IMR-90 (cell line): ENCODE measurements at regions not wholly inside any gene's neighbourhood (a gene's known extent, or its start where the extent isn't known, plus 50 kb on each side); places are given as distances from the start of the nearest gene placed in this dataset.

Experiments
- ATAC-seq: fragments of 200-7000 bp; cut with Tn5 transposase; 2 replicates; pipeline ENCODE4 v1.9.1; 2020; ENCODE audit warnings: low read depth, mild to moderate bottlenecking, moderate library complexity
- BruUV-seq: library from RNA; stranded (reverse); fragments of 400-500 nt; replicated peaks from 2 replicates; lab custom pipeline; 2021; lab: Mats Ljungman, UMichigan
- CTCF ChIA-PET: fragments of 300-600 bp; formaldehyde crosslinking; extraction: SDS; loops from one replicate; lab custom pipeline; 2021; ENCODE audit warnings: antibody characterized with exemption; lab: Yijun Ruan, JAX
- POLR2A ChIA-PET: fragments of 300-600 bp; sonication (Branson Sonifier 250); formaldehyde crosslinking; loops from one replicate; lab custom pipeline; 2022; ENCODE audit warnings: antibody characterized with exemption; ENCODE audit not compliant: unreplicated experiment; lab: Charles Lee
- DNase-seq: peaks from one replicate; pipeline ENCODE4 v3.0.0; 2013
- H2AFZ ChIP-seq: replicated peaks from 2 replicates; pipeline ENCODE3; 2013; ENCODE audit warnings: low read length, mild to moderate bottlenecking; ENCODE audit not compliant: poor library complexity
- H2AK5ac ChIP-seq: 2 replicates; pipeline ENCODE4 v1.6.1; 2013; ENCODE audit warnings: low read depth, low read length, inconsistent platforms
- H2AK9ac ChIP-seq: replicated peaks from 2 replicates; pipeline ENCODE3; 2013; ENCODE audit warnings: mild to moderate bottlenecking, low read depth, low read length, moderate library complexity; ENCODE audit not compliant: poor library complexity
- H2BK120ac ChIP-seq: 2 replicates; pipeline ENCODE4 v1.6.1; 2013; ENCODE audit warnings: low read depth, low read length, inconsistent platforms
- H2BK15ac ChIP-seq: 3 replicates; pipeline ENCODE4 v1.6.1; 2013; ENCODE audit warnings: low read depth, low read length, inconsistent platforms
- H2BK20ac ChIP-seq: 2 replicates; pipeline ENCODE4 v1.6.1; 2013; ENCODE audit warnings: low read depth, mild to moderate bottlenecking, inconsistent platforms, low read length, moderate library complexity
- H2BK5ac ChIP-seq: 2 replicates; pipeline ENCODE4 v1.6.1; 2013; ENCODE audit warnings: mild to moderate bottlenecking, low read depth, low read length, inconsistent platforms; ENCODE audit not compliant: poor library complexity, severe bottlenecking
- H3K14ac ChIP-seq: replicated peaks from 2 replicates; pipeline ENCODE4 v1.6.1; 2013; ENCODE audit warnings: low read depth, low read length, inconsistent platforms
- H3K18ac ChIP-seq: 2 replicates; pipeline ENCODE4 v1.6.1; 2013; ENCODE audit warnings: low read depth, low read length, control low read depth
- H3K23ac ChIP-seq: 2 replicates; pipeline ENCODE4 v1.6.1; 2013; ENCODE audit warnings: low read depth, low read length, inconsistent platforms
- H3K27ac ChIP-seq: 2 replicates; pipeline ENCODE4 v1.5.1; 2013; ENCODE audit warnings: mild to moderate bottlenecking, control low read depth, low read length; ENCODE audit not compliant: insufficient read depth
- H3K27me3 ChIP-seq: 2 replicates; pipeline ENCODE4 v1.6.1; 2013; ENCODE audit warnings: low read length; ENCODE audit not compliant: control insufficient read depth, insufficient read depth
- H3K36me3 ChIP-seq: 2 replicates; pipeline ENCODE4 v1.6.1; 2013; ENCODE audit warnings: low read length, mixed read lengths; ENCODE audit not compliant: control insufficient read depth, insufficient read depth
- H3K4ac ChIP-seq: 2 replicates; pipeline ENCODE4 v1.6.1; 2013; ENCODE audit warnings: low read depth, low read length, inconsistent platforms
- H3K4me1 ChIP-seq: 2 replicates; pipeline ENCODE4 v1.6.1; 2013; ENCODE audit warnings: low read length, mixed read lengths; ENCODE audit not compliant: control insufficient read depth, insufficient read depth
- H3K4me2 ChIP-seq: 2 replicates; pipeline ENCODE4 v1.6.1; 2013; ENCODE audit warnings: low read depth, mild to moderate bottlenecking, control low read depth, low read length, moderate library complexity
- H3K4me3 ChIP-seq: 2 replicates; pipeline ENCODE4 v1.5.1; 2013; ENCODE audit warnings: low read depth, mild to moderate bottlenecking, control low read depth, low read length, moderate library complexity; ENCODE audit not compliant: insufficient read depth
- H3K56ac ChIP-seq: 2 replicates; pipeline ENCODE4 v1.6.1; 2013; ENCODE audit warnings: low read length, inconsistent platforms; ENCODE audit not compliant: insufficient read depth; ENCODE audit errors: extremely low read depth
- H3K79me1 ChIP-seq, 2 experiments: 2 replicates each; pipeline ENCODE4 v1.6.1; 2013; ENCODE audit warnings: low read length in 2 of 2, inconsistent platforms in 1 of 2, low read depth in 1 of 2
- H3K9ac ChIP-seq: 2 replicates; pipeline ENCODE4 v1.6.1; 2013; ENCODE audit warnings: low read depth, low read length, control low read depth
- H3K9me1 ChIP-seq: 2 replicates; pipeline ENCODE4 v1.6.1; 2013; ENCODE audit warnings: low read length, inconsistent platforms; ENCODE audit not compliant: insufficient read depth
- H3K9me3 ChIP-seq: 2 replicates; pipeline ENCODE4 v1.6.1; 2013; ENCODE audit warnings: low read length; ENCODE audit not compliant: control insufficient read depth, insufficient read depth
- H4K20me1 ChIP-seq: 2 replicates; pipeline ENCODE4 v1.6.1; 2013; ENCODE audit warnings: low read length, inconsistent platforms; ENCODE audit not compliant: insufficient read depth
- H4K5ac ChIP-seq: 2 replicates; pipeline ENCODE4 v1.6.1; 2013; ENCODE audit warnings: mild to moderate bottlenecking, low read depth, low read length, control low read depth
- H4K8ac ChIP-seq, 2 experiments: 2 replicates each; pipeline ENCODE4 v1.6.1; 2013; ENCODE audit warnings: low read depth in 2 of 2, low read length in 2 of 2, control low read depth in 1 of 2, inconsistent platforms in 1 of 2
- H4K91ac ChIP-seq: 2 replicates; pipeline ENCODE4 v1.6.1; 2013; ENCODE audit warnings: low read depth, low read length, inconsistent platforms; ENCODE audit not compliant: insufficient read depth
- BHLHE40 ChIP-seq: fragments of 150-350 bp; IDR thresholded peaks from 2 replicates; pipeline ENCODE4 v1.6.1; 2016; ENCODE audit warnings: mild to moderate bottlenecking, low read depth, low read length
- CEBPB ChIP-seq: IDR thresholded peaks from 2 replicates; pipeline ENCODE4 v1.6.1; 2012; ENCODE audit warnings: low read depth, low read length, improper control_type of control experiment
- CHD1 ChIP-seq: IDR thresholded peaks from 2 replicates; pipeline ENCODE4 v1.6.1; 2012; ENCODE audit warnings: low read depth, low read length, improper control_type of control experiment
- CTCF ChIP-seq: conservative IDR thresholded peaks from 2 replicates; pipeline ENCODE4 v1.5.1; 2012; ENCODE audit warnings: mild to moderate bottlenecking, low read depth, low read length, improper control_type of control experiment
- ELK1 ChIP-seq: fragments of 150-350 bp; IDR thresholded peaks from 2 replicates; pipeline ENCODE4 v1.6.1; 2016; ENCODE audit warnings: low read depth, mild to moderate bottlenecking, low read length, moderate library complexity, borderline replicate concordance
- FOS ChIP-seq: fragments of 150-350 bp; IDR thresholded peaks from 2 replicates; pipeline ENCODE4 v1.6.1; 2016; ENCODE audit warnings: low read depth, low read length
- MAFK ChIP-seq: IDR thresholded peaks from 2 replicates; pipeline ENCODE4 v1.6.1; 2012; ENCODE audit warnings: low read depth, low read length, improper control_type of control experiment
- MAZ ChIP-seq: IDR thresholded peaks from 2 replicates; pipeline ENCODE4 v1.6.1; 2012; ENCODE audit warnings: low read depth, mild to moderate bottlenecking, low read length, improper control_type of control experiment, moderate library complexity, borderline replicate concordance
- MXI1 ChIP-seq: IDR thresholded peaks from 2 replicates; pipeline ENCODE4 v1.6.1; 2012; ENCODE audit warnings: low read depth, mild to moderate bottlenecking, low read length, moderate library complexity, borderline replicate concordance
- NFE2L2 ChIP-seq: fragments of 150-350 bp; IDR thresholded peaks from 2 replicates; pipeline ENCODE4 v1.6.1; 2016; ENCODE audit warnings: low read depth, mild to moderate bottlenecking, low read length
- POLR2A ChIP-seq: IDR thresholded peaks from 2 replicates; pipeline ENCODE4 v1.6.1; 2012; ENCODE audit warnings: mild to moderate bottlenecking, low read depth, low read length
- RAD21 ChIP-seq: IDR thresholded peaks from 2 replicates; pipeline ENCODE4 v1.6.1; 2012; ENCODE audit warnings: low read length, improper control_type of control experiment
- RCOR1 ChIP-seq: IDR thresholded peaks from 2 replicates; pipeline ENCODE4 v1.6.1; 2012; ENCODE audit warnings: mild to moderate bottlenecking, low read length, improper control_type of control experiment; ENCODE audit not compliant: insufficient replicate concordance
- RFX5 ChIP-seq: IDR thresholded peaks from 2 replicates; pipeline ENCODE4 v1.8.0; 2012; ENCODE audit warnings: low read depth, mild to moderate bottlenecking, low read length, moderate library complexity
- SMC3 ChIP-seq: fragments of 150-350 bp; IDR thresholded peaks from 2 replicates; pipeline ENCODE4 v1.6.1; 2016; ENCODE audit warnings: low read depth, mild to moderate bottlenecking, antibody characterized with exemption, low read length, moderate library complexity
- USF2 ChIP-seq: fragments of 150-350 bp; IDR thresholded peaks from 2 replicates; pipeline ENCODE4 v1.6.1; 2017; ENCODE audit warnings: mild to moderate bottlenecking, antibody characterized with exemption, low read length, low read depth
- WGBS, 2 experiments: methylation state at CpG; one replicate each; pipeline versions ENCODE4 v1.1.5 to v1.1.7; 2013; ENCODE audit warnings: missing lambda C conversion rate in 2 of 2; ENCODE audit not compliant: insufficient read length in 1 of 2; ENCODE audit errors: extremely low coverage in 2 of 2; 5-methylcytosine and 5-hydroxymethylcytosine counted together
- dilution Hi-C: fragments of 300-500 bp; cut with HindIII; formaldehyde crosslinking; loops from one replicate; pipeline ENCODE4 v1.14.3; 2018; ENCODE audit warnings: low sequenced_read_pairs; ENCODE audit not compliant: unreplicated experiment
- in situ Hi-C: fragments of 300-500 bp; cut with MboI; formaldehyde crosslinking; loops from 3 replicates; pipeline ENCODE4 v1.14.3; 2019; ENCODE audit warnings: low sequenced_read_pairs, inconsistent platforms, mixed read lengths
- intact Hi-C: fragments of 100-400 bp; cut with micrococcal nuclease; formaldehyde crosslinking; loops from 2 replicates; pipeline ENCODE4 v1.10.0; 2022

GRCh38 chr17:73879987-73880386, 235.7 kb upstream of the SDK2 start:
- no peak for TF ChIP-seq FOS
- no peak for TF ChIP-seq RCOR1
- no peak for TF ChIP-seq BHLHE40
- no peak for TF ChIP-seq RFX5
- TF ChIP-seq USF2: no peak
- no peak for TF ChIP-seq MAZ
- no peak for TF ChIP-seq MAFK
- no peak for TF ChIP-seq CEBPB
- no peak for TF ChIP-seq POLR2A
- no peak for TF ChIP-seq MXI1
- TF ChIP-seq SMC3: no peak
- no peak for TF ChIP-seq RAD21
- TF ChIP-seq ELK1: no peak
- no peak for TF ChIP-seq CTCF
- no peak for TF ChIP-seq NFE2L2
- no peak for TF ChIP-seq CHD1

More at GRCh38 chr17:73879987-73880386, 235.7 kb upstream of the SDK2 start:
- no peak overlapping the region for H2AK9ac ChIP-seq
- H3K23ac ChIP-seq: no peak overlapping the region
- no peak overlapping the region for H2AFZ ChIP-seq
- H3K27ac ChIP-seq: no peak overlapping the region
- no peak overlapping the region for H3K18ac ChIP-seq
- H2BK15ac ChIP-seq: no peak overlapping the region
- no peaks in the 10 kb centered on the region for H3K9me1 ChIP-seq
- H3K4ac ChIP-seq: no peak overlapping the region
- no peaks in the 10 kb centered on the region for H3K36me3 ChIP-seq
- H2AK5ac ChIP-seq: no peak overlapping the region
- H3K4me3 ChIP-seq: no peak overlapping the region
- H4K5ac ChIP-seq: no peak overlapping the region
- peaks cover 60% of the 10 kb centered on the region for H3K9me3 ChIP-seq
- no peak for ATAC-seq
- DNase-seq: no peak
- no peaks in the 10 kb centered on the region for H3K4me1 ChIP-seq
- intact Hi-C loops (no loop called here), dilution Hi-C loops (no loop called here), in situ Hi-C loops (loop anchor here (25.0 kb wide), 1 partner anchor 207 kb away; no protein-coding TSS in a partner anchor)
- no peak overlapping the region for H3K14ac ChIP-seq
- no peak overlapping the region for H3K56ac ChIP-seq
- WGBS, 2 experiments: 35% methylated on average over 2 of the region's 5 CpGs; no CpG with 5 or more reads in 1 of the 2 experiments
- no peaks in the 10 kb centered on the region for H4K20me1 ChIP-seq
- H4K91ac ChIP-seq: no peak overlapping the region
- no peaks in the 10 kb centered on the region for H3K27me3 ChIP-seq
- H4K8ac ChIP-seq: no peak overlapping the region
- H3K79me1 ChIP-seq: no peaks in the 10 kb centered on the region
- CTCF ChIA-PET: no interaction called here
- no peak overlapping the region for H2BK20ac ChIP-seq
- POLR2A ChIA-PET: no interaction called here
- BruUV-seq: no TSS peak
- no peak overlapping the region for H3K9ac ChIP-seq
- no peak overlapping the region for H2BK5ac ChIP-seq
- H2BK120ac ChIP-seq: no peak overlapping the region
- no peak overlapping the region for H3K4me2 ChIP-seq
